GM18870 (cell line): ENCODE measurements at regions not wholly inside any gene's neighbourhood (a gene's known extent, or its start where the extent isn't known, plus 50 kb on each side); places are given as distances from the start of the nearest gene placed in this dataset.

ENCODE experiments used
- ATAC-seq: cut with Tn5 transposase; IDR thresholded peaks from one replicate; pipeline ENCODE4 v1.9.1; 2021; ENCODE audit warnings: moderate library complexity; ENCODE audit not compliant: unreplicated experiment

DNA sequence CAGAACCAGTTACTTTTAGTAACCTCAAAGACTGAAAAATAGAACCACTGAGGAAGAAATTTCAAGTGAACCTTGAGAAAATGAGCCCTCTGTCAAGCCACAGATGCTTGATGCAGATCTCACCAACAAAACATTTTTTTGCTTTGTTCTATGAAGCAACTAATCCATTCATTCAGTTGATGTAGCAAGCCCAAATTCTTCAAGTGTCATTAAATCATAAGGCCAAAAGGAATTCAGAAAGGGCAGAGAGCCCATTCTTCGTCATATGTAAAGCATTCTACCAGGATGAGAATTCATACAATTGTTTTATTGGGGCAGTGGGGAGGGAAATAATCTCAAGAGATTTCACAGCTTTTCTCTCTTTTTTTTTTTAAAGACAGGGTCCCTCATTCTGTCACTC is 218.0 kb upstream of the RGS6 start:
- ATAC-seq, result no peak

DNA sequence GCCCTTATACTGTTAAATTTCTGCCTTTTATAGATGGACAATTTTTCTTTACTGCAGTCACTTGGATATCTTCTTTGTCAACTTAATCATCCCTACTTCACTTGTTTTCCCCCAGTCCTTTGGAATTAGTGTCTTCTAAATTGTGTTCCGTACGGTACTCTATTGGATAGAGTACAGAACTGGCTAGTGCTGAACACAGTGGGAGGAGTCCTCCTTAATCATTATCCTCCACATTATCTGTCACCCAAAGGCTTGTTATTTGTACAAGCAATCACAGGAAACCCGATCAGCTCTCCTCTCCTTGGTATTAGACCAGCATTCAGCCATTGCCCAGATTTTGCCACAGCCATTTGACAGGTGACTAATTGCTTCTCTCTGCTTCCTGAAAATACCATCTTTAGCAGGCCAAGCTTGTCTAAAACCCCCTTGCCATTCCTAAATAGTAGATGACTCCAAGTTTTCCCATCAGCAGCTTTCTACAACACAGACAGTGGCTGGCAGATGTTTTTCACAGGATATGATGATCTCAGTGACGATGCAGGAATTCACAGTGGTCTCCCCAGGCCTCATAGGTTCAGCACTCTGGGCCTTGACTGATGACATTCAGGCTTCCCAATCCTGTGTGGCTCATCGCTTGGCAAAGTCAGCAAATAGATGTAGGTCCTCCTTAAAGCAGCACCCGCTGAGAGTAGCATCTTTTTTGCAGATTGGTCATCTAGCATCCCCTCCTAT is 216.0 kb upstream of the RGS6 start:
- no peak for ATAC-seq

DNA sequence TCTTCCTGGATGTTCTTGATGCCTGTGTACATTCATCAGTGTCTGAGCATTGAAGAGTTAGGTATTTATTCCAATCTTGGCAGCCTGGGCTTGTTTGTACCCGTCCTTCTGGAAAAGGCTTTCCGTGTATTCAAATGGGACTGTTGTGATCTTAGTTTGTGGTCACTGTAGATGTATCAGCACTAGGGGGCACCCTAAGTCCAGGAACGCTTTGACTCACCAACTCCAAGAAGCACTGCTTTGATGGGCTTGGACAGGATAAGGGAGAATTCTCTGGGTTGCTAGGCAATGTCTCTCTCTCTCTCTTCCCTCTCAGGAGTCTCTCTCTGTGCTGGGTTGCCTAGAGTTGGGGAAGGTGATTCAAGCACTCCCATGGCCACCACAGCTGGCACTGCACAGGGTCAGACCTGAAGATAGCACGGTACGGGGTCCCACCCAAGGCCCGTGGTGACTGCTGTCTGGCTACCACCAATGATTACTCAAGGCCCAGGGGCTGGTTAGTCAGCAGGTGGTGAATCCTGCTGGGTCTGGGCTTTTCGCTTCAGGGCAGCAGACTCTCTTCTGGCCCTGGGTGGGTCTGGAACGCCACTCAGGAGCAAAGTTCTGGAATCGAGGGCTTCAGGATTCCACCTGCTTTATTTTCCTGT is 211.1 kb upstream of the RGS6 start:
- ATAC-seq, result no peak

DNA sequence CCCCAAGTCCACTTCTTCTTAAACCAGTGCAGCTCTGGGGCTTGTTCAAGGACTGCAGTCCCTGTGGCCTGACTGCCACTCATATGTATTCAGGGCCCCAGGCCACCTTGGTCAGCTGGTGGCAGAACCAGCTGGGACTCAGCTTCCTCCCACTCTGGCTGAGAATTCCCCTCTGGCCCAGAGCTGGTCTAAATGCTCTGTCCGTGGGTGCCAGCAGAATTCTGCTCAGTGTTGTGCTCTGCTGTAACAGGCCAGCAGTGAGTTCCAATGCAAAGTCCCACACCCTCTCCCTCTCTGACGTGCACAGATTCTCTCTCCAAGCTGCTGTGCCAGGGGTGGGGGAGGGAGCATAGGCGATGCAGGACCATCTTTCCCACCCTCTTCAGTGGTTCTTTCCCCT is 210.4 kb upstream of the RGS6 start:
- no peak for ATAC-seq

DNA sequence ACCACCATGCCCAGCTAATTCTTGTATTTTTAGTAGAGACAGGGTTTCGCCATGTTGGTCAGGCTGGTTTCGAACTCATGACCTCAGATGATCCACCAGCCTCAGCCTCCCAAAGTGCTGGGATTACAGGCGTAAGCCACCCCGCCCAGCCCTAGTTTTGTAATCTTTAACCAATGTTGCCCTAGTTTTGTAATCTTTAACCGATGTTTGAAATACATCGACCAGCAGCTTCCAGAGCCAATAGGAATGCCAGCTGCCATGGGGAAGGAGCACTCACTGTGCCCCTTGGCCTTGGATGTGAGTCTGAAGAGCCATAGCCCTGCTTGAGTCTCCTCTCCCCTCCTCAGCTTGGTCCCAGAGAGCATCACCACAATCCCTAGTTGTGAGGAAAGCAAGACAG is 209.3 kb upstream of the RGS6 start:
- no peak for ATAC-seq

DNA sequence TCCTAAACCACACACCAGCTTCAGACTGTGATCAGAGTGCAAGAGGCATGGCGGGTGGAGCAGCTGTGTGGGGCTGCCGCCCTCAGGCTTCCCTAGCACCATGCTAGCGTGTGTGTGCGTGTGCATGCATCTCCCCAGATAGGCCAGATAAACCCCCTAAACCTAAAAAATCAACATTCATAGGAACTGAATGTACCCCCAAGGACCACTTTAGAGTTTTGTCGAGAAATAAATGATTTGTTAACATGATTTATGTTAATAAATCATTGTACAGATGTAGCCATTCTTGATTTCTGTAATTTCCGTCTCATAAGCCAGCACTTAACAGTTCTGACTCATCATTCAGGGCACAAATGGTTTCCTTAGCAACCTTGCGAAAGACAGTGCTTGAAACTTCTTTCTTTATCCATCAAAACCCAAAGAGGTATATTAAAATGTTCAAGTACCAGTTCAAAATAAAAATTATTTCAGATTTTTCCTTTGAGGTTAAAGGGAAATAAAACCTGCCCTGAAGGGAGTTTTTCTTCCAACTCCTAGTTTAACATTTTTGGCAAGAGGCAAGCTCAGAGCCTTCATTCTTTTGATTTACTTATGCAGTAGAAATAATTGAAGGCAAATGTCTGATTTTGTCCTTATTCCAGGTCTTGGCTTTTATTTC is 206.2 kb upstream of the RGS6 start:
- ATAC-seq, result no peak

DNA sequence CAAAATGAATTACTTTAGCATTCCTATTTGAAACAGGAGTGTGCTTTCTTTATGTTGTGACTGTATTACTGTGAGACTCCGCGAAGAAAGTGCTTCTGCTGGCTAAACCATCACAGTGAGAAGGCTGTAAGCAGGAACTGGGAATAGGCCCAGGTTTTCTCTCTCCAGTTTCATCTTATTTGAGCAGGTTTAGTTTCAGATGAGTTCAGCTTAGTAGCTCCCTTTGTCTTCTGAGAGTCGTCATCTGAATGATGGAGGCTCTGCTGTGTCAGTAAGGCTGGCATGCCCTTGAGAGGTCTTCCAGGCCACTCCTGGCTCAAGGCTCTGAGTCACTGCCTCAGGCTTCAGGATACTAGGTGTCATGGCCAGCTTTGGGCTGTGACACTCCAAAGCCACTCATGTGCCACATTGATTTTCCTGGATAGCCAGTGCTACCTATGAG is 205.6 kb upstream of the RGS6 start:
- no peak for ATAC-seq

DNA sequence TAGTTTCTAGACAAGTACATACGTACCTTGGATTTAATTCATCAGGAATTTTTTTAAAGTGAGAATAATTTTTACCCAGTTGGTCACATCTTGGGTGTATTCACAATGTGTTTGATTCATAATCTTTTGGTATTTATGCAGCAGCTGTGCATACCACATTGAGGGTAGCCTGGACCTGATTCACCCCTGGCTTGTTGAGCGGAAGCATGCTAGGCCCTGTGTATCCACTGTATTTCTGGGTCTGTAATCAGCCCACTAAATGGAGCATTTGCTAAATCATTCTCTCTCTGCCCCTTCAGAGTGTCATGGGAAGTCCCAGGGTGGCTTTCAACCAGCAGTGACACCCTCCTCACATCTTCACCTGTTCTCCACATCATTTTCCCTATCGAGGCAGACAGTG is 203.8 kb upstream of the RGS6 start:
- no peak for ATAC-seq

DNA sequence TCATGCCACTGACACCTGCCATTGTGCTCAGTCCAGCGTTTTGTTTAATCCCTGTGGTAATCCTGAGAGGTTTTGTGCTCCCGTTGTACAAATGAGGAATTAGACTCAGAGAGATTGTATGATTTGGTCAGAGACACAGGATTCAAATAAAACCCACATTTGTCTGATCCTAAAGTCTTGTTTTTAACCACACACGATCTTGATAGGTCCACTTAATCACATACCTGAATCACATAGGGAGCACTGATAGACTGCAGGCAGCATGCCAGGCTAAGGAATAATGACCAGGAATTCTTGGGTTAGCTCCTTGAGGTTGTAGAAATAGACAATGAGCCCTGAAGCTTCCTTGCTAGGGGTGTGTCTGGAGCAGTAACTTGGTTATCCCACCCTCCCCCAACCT is 202.6 kb upstream of the RGS6 start:
- ATAC-seq, result no peak

DNA sequence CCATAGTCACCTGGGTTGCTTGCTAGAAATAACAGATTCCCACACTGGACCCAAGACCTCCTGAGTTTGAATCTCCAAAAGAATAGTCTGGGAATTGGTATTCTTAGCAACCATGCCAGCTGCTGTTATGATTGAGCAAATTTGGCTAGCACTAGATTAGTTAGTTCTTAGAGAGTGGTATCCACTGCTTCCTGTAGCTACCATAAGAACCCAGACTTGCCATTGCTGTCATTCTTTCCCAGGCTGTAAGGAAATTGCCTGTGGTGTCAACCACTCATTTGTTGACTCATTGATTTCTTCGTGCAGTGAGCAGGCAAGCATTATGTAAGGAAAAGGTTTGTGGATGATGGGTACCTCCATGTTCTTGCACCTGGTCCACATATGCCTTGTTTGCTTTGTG is 201.8 kb upstream of the RGS6 start:
- ATAC-seq, result no peak

DNA sequence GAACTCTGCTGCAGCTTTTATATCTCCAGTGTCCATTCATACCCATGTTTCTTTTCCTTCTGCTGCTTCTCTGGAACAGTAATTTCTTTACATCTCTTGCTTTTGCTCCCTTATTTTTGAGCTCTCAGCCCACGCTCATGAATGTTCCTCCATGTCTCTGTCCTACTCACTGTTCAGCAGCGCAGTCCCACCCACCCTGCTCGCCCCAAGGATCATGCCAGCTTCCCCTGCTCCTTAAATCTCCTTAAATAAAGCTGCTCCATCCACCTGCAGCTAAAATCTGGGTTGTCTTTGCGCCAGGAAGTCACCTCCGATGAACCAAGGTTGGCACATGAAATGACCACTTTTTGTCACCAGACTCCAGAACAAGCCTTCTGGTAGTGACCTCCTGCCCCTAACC is 201.1 kb upstream of the RGS6 start:
- no peak for ATAC-seq

DNA sequence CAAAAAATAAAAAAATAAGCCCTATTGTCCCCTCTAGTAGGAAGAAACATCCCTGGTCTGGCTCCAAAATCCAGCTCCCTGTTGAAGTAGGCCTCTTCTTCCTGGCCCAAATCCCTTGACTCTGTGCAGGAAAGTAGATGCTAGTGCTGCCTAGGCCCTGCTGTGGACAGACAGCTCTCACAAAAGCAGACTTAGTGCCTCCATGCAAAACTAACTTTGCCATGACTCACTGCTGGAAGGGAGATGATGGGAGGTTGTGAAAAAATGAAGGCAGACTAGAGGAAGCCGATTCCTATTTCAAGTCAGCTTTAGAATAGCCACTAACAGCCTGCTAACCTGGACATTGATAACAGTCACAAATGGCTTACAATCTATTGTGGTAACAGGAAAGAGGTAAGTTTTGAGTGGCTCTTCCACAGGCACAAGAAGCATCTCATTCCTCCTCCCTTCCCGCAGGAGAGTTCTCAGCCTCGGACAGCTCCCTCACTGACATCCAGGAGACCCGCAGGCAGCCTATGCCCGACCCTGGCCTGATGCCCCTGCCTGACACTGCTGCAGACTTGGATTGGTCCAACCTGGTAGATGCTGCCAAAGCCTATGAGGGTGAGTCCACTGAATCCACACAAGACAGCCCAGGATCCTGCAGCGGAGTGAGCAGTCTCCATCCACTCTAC is 198.9 kb upstream of the RGS6 start:
- no peak for ATAC-seq

DNA sequence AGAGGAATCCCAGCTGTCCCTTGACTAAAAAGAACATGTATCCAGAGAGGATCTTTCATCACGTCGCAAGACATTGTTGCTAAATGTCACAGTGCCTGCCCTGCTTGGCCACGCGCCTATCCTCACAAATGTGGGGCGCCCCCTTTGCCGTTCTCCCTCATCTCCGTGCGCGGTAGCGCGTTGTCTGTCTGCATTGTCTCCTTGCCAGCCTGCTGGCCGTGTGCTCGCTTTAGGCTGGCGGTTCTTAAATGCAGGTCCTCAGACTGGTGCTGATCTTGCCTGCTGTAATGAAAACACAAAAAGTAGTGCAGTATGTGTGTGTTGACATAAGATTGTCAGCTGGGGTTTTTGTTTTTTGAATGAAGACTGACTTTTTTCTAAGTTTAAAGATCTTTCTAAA is 198.2 kb upstream of the RGS6 start:
- ATAC-seq, result no peak

DNA sequence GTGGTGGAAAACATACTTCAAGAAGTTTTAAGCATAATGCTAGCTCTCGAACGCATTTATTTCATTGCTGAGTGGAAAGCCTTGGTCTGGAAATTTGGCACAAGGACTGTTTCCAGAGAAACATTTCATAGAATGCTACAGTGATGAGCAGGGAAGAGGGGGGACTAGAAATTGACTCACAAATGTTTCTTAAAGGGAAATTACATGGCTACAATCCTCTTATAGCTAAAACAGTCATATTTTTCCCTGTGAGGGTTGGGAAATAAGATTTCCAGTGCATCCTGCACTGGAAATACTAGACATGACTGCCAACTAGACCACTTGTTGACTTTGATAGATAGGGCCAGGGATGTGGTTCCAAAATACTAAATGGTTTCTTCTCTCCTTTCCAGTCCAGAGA is 197.3 kb upstream of the RGS6 start:
- no peak for ATAC-seq

DNA sequence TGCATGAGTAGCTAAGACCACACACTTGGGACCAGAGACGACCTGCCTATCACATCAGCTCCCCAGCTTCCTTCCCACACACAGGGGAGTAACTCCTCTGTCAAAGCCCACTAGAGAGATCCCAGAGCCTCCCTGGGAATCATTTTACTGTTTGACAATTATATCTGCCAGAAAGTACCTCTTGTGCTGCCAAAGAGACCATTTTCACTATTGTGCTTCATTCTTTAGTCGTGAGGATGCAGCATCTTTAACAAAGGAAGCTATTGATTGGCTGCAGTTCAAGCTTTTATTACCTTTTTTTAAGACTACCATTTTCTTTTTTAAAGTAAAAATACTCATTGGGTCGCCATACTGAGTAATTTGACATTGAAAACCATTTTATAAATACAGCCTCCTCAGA is 194.5 kb upstream of the RGS6 start:
- no peak for ATAC-seq

DNA sequence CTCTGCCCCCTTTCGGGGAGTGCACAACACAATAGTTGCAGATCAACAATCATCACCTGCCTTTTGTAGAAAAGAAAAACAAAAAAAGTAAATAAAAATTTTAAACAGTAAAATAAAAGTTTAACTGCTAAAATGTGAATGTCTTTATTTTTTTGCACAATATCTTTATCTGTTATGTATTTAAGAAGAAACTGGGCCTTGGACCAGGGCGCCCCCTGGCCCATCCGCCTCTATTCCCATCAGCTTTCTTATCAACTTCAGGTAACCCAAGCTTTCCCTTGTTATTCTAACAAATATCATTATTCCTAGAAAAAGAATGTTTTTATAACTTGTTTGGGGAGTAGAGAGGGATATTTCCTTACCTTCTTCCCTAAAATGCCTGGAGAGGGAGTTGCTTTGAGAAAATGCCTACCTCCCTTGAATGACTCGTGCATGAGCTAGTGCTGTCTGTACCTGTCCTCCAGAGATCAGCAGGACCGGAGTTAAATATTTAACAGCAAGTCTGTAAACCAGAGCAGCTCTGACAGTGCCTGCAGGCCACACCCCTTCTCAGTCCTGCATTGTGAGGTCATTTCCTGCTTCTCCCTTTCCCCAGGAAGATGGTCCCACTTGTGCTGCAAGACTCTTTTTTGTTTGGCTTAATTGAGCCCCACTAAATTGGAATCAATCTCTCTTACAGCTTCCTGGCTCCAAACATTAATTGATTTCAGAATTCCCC is 192.8 kb upstream of the RGS6 start:
- no peak for ATAC-seq

DNA sequence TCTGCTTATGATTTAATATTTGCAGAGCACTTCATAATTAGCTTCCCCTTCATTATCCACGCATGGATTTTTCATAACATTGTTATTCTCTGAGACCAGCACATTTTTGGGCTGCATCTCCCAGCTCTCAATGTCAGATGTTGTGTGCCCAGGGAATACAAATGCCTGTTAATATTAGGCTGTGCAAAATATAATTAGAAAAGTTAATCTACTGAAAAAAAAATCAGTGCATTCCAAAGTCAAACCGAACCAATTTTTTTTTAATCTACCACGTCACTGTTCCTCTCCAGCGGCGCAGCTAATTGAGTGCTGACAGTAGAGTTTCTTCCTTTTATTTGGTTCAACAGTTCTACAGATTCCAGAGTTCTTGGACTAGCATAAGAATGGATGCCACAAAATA is 191.0 kb upstream of the RGS6 start:
- no peak for ATAC-seq

DNA sequence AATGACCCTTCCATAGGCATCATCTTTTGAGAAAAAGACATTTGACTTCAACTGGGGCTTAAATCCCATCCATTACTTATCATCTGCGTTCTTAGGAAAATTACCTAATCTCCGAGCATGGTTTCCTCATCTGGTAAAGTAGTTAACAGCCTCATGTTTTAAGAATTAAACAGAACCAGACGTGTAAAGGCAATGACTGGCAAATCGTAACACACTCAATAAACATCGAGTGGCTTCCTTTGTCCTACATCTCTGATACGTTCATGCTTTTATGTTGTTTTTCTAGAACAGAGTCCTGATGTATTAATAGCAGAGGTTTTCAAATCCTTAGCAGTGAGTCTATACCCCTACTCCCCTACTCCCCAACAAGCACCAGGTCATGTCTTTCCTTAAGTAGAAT is 189.7 kb upstream of the RGS6 start:
- no peak for ATAC-seq

DNA sequence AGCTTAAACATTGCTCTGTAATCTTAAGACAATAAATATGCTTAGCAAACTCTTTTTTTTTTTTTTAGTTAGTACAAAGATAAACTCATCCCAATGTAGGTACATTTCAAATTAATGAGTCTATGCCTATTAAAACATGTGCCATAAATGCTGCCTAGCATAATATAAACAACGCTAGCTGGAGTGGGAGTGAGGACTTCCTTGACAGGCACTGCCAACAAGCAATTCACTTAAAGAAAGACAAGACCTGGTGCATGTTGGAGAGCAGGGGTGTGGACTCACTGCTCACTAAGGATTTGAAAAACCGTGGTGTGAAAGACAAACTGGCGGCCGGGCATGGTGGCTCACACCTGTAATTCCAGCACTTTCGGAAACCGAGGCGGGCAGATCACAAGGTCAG is 187.2 kb upstream of the RGS6 start:
- no peak for ATAC-seq

DNA sequence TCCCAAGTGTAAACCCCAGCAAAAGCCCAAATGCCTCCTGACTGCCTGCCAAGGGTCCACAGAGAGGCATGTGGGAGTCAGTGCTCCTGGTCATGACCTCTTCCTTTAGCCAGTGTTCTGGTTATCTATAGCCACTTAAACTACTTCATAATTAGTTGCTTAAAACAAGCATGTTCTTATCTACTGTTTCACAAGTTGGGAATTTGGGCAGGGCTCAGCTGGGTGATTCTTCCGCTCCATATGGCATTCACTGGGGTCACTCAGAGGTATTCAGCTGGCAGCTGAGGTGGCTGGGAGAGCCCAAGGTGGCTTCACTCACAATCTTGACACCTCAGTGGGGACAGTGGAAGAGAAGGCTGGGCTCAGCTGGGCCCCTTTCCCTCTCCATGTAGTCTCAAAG is 184.0 kb upstream of the RGS6 start:
- no peak for ATAC-seq

DNA sequence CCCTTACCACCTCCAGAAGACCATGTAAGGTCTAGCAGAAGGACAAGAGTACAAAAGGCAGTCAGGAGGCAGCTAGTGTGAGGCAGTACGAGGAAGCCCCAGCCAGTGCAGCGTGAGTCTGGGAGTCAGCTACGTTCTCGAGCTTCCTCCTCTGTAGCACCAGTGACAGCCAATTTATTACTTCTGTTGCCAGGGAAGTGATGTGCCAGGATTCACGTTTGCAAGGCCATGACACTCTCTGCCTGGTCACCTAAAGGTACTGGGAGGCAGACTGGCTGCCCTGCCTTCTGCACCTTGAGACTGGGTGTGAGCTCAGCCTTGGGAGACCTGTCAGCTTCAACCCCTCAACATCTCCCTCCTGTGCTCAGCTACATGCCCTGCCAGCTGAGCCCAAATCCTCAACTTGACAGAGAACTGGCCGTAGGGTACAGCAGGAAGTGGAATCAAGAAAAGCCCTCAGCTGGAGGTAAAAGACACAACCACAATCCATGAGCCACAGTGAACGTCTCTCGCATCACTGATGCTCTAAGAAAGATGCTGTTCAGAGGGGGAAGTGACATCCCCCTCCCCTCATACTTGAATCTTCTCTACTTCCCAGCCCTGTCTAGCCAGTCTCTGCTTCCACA is 182.5 kb upstream of the RGS6 start:
- no peak for ATAC-seq
